Peyer's patch (tissue), 4 donors: ENCODE measurements at regions not wholly inside any gene's neighbourhood (a gene's known extent, or its start where the extent isn't known, plus 50 kb on each side); places are given as distances from the start of the nearest gene placed in this dataset.

Experiments
- POLR2A ChIP-seq, 2 donors: fragments of 450-650 bp; IDR thresholded peaks; one replicate each; pipeline ENCODE4 v1.5.1; 2017; ENCODE audit warnings: antibody characterized with exemption in 2 of 2, mild to moderate bottlenecking in 2 of 2, moderate library complexity in 2 of 2
- TF ChIP-seq, protein P1 (sequence below), 6 experiments: fragments of 450-650 bp in 4 of 6; fragments of 200-600 bp in 2 of 6; sonication (generic) in 1 of 6; IDR thresholded peaks; one replicate each; pipeline ENCODE4 v1.5.1; 2017 to 2019; ENCODE audit warnings: antibody characterized with exemption in 6 of 6, mild to moderate bottlenecking in 3 of 6, moderate library complexity in 1 of 6

GRCh38 chr13:79742923-79743322, 262.0 kb downstream of the NDFIP2 start:
- TF ChIP-seq, protein P1, sequence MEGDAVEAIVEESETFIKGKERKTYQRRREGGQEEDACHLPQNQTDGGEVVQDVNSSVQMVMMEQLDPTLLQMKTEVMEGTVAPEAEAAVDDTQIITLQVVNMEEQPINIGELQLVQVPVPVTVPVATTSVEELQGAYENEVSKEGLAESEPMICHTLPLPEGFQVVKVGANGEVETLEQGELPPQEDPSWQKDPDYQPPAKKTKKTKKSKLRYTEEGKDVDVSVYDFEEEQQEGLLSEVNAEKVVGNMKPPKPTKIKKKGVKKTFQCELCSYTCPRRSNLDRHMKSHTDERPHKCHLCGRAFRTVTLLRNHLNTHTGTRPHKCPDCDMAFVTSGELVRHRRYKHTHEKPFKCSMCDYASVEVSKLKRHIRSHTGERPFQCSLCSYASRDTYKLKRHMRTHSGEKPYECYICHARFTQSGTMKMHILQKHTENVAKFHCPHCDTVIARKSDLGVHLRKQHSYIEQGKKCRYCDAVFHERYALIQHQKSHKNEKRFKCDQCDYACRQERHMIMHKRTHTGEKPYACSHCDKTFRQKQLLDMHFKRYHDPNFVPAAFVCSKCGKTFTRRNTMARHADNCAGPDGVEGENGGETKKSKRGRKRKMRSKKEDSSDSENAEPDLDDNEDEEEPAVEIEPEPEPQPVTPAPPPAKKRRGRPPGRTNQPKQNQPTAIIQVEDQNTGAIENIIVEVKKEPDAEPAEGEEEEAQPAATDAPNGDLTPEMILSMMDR (IDR thresholded peaks at IDR 0.05): no peak
- no peak for TF ChIP-seq POLR2A (IDR thresholded peaks at IDR 0.05)
